ENCODE measurements at regions not wholly inside any gene's neighbourhood (a gene's known extent, or its start where the extent isn't known, plus 50 kb on each side); places are given as distances from the start of the nearest gene placed in this dataset.

DNA sequence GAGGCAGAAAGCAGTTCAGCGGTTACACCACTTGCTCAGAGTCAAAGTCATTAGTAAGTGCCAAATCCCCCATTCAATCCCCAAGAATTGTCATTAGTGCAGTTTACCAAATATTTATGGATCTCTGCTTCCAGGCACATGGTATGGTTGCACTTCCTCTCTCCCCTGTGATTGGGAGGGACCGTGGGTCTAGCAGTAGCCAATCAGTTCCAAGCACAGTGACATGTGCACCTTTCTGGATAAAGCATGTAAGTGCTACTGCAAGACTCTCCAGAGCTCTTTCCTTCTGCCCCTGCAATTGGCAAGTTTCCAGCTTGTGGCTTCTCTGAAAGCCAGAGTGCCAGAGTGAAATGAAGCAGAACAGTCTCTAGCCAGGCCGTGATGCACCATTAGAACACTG, 85.3 kb upstream of the FLRT2 start:
- no peak for FAIRE-seq

DNA sequence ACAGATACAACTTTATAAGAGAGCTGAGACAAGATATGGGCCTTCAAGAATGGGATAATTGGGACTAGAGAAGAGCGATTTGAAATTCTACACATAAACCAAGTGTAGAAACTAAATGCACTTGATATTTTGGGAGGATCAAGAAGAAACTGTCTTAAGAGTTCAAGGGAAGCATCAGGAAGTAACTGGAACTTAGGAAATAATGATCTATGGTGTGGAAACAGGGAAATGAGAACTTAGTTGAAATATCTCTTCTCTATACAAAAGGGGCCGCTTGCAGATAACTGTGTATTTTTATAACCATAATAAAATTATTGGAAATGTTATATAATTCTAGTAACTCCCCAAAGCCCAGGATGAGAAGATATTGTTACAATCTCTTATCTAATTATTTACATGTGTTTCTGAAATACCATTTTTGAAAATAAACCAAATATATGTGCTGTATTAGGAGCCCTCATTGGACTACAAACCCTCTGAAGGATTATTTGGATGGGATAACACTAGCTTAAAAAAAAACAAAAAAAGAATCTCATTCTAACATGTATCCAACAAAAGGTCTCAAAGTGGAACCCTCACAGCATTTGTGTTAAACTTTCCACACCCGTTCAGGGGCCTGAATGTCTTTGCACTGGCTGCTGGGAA, 84.7 kb upstream of the FLRT2 start:
- no peak for FAIRE-seq

DNA sequence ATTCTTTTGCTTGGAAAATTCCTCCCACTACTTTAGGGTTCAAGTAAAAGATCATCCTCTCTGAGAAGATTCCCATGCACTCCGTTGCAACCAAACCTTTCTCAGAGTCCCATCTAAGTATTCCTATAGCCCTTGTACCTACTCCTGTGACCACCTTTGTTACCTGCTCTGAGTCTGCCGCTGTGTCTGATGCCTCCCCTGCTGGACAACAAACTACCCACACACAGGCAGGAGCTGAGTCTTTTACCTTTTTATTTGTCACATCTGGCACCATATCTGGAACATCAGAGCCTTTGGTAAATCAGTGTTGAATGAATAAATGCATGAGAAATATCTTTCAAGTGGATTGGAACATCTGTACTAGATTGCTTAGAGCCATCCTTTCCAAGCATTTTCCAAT, 82.1 kb upstream of the FLRT2 start:
- no peak for FAIRE-seq

DNA sequence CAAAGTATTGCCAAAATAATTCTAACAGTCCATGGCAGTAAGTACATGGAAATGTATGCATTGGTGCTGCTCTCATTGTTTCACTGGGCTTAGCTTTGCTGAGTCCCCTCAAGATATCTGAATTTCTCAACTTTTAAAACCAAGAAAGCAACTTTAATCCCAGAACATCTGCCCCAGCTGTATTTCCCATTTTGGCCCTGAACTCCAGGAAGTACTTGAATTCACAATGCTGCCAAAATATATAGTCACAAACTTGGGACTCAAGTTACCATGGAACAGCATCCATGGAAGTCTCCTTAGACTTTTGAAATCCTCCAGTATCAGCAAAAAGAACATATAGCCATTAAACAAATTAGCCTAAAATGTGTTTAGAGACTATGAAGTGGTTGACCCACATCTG, 78.5 kb upstream of the FLRT2 start:
- no peak for FAIRE-seq

DNA sequence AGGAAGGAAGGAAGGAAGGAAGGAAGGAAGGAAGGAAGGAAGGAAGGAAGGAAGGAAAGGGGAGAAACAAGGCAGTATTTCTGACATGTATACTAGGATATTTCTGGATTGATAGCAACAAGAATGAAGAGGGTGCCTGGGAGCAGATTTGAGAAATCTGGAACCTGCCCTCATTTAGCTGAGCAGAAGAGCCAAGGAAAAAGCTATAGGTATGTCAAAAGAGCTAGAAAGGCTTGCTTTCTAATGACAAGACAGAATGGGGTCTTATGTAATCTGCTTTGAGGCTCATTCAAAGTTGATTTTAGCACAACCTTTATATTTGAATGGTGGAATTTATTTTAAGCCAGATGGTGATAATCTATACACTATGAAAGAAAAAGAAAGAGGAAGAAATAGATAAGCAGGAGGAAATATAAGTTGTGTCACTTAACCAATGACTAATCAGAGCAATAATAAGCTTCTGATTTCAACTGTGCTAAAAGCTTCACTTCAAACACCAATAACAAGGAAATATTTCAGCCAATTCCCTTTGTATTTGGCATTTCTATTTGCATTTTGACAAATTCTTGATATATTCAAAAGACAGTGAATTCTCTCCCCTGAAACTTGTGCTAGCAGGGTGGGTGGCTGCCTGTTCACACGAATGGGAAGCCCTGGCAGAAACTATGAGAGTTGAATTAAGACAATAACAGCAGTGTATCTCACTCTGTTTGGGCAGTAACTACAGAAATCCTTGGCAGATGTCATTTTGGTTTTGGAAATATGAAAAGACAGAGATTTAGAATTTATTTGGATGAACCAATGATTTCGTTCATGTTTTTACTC, 76.3 kb upstream of the FLRT2 start:
- no peak for FAIRE-seq

DNA sequence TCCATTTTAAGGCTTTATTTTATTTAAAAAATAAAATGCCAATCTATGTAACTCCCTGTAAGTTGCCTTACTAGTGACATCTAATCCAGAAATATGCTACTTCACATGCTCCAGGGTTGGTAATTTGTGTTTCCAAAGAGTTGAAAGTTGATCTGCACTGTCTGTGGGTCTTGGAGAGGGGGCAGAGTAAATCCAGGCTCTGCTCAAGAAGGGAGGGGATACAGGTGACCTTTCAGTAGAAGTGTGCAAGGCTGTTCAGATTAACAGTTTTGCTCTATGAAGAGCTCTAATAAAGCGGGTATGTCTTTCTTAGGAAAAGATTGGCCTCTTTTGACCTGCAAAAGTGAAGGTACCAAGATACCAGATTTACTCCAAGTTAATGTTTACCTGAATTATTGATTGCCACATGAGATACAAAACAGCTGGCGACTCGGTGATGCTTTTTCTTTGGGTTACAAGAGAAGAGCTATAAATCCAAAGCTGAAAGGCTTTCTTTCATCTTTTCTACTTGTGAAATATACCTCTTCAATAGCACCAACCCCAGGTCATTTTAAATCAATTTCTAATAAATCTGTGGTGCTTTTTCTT, 75.6 kb upstream of the FLRT2 start:
- no peak for FAIRE-seq

DNA sequence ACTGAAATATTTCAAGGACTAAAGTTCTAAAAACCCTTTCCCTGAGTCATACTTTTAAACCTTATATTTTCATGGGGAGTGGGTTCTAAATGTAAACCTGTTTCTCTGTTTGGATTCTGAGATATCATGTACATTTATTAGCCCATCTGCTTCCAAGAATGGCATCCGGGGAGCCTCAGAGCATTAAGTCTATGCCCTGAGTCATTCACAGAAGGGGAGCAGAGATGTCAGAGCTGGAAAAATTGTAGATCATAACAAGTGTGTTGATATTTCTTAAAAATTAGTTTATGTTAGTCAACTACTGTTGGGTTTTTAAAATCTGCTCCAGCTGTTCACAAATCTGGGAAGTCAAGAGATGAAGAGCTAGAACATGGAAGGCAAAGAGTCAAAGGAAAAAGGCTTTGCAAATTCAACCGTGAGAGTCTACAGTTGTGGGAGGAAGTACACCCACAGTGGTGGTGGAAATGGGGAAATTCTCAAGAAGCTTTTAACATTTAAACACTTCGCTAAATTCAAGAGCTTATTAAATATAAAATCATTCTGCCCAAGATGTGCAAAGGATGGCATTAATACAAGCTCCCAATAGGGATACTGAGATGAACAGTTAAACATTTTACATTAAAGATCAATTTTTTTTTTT, 70.5 kb upstream of the FLRT2 start:
- FAIRE-seq: no peak

DNA sequence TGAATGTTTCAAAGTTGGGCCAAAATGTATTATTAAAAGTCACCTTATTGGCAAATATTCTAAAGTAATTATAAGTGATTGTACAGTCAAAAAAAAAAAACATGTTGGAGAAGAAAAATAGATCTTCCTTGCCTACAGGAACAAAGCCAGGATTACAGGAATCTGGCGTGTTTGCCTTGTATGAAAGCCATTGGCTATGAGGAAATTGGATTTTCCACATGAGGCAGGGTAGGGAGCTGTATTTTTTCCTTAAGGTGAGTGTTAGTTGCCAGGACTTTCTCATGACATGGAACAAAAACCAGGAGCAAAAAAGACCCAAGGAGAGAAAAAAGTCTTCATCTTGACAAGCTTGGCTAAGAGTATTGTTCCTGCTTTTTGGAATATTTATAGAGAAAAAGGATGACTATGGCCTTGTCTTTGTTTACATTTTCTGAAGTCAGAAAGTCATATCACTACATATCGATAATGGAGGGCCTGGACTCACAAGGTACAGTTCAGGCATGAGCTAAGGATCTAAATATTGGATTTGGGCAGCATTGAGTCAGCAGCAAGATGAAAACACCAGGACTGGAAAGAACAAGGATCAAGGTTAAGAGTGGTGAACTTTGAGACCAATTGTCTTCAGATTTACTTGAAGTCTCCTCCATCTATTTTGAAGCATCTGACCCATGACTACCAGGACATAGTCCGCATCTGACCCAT, 68.4 kb upstream of the FLRT2 start:
- peak; percentile 36 for FAIRE-seq

DNA sequence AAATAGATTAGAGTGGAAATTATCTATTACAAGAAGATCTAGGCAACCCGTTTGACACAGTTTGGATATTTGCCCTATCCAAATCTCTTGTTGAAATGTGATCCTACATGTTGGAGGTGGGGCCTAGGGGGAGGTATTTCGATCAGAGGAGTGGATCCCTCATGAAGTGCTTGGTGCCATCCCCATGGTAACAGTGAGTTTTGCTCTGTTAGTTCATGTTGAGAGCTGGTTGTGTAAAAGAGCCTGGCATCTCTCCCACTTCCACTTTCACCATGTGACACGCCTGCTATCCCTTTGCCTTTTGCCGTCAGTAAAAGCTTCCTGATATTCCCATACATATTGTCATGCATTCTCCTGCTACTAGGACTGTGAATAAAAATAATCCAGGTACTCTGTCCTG, 66.4 kb upstream of the FLRT2 start:
- FAIRE-seq: no peak

DNA sequence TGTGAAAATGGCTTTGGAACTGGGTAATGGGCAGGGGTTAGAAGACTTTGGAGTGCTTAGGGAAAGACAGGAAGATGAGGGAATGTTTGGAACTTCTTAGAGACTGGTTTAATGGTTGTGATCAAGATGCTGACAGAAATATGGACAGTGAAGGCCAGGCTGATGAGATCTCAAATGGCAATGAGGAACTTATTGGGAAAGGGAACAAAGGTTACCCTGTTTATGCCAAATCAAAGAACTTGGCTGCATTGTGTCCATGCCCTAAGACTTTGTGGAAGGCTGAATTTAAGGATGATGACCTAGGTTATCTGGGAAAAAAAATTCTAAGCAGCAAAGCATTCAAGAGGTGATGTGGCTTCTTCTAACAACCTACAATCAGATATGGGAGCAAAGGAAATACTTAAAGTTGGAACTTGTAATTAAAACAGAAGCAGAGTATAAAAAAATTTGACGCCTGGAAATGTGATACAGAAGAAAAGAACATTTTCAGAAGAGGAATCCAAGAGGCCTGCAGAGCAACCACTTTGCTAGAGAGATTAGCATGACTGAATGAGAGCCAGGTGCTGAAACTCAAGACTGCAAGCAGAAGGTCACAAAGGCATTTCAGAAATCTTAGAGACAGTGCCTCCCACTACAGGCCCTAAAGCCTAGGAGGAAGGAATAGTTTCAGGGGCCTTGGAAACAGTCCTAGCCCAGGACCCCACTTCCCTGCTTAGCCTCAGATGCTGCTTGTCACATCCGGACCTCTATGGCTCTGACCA, 65.6 kb upstream of the FLRT2 start:
- FAIRE-seq: no peak

DNA sequence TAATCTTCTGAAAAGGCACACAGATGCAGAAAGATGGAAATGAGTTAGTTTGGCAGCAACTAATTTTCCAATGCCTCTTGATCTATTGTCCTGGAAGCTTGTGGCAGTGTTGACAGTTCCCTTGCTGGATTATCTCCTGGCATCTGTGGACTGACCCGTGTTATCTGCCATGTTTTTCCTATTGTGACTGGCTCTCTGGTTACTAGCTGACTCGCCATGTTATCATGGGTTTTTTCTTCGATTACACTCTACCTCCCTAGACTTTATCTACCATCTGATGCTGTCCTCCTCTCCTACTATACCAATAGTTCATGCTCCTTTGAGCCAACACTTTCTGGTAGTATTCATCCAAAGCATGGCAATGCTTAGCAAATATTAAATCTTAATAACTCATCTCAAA, 63.3 kb upstream of the FLRT2 start:
- FAIRE-seq: no peak

DNA sequence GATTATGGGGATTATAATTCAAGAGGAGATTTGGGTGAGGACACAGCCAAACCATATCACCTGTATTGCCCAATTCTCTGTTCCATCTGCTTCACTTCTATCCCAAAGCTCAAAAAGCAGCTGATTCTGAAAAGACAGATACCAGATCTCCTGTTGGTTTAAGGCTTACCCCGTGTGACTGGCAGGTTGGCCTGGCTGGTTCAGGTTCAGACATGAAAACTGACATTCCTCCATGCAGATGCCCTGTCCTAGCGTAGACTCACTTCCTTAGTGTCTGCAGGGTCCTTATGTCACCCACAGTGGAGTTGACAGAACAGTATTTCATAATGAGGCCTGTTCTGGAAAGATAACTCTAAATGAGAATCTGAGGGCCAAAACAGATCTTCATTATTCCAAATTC, 61.1 kb upstream of the FLRT2 start:
- no peak for FAIRE-seq

DNA sequence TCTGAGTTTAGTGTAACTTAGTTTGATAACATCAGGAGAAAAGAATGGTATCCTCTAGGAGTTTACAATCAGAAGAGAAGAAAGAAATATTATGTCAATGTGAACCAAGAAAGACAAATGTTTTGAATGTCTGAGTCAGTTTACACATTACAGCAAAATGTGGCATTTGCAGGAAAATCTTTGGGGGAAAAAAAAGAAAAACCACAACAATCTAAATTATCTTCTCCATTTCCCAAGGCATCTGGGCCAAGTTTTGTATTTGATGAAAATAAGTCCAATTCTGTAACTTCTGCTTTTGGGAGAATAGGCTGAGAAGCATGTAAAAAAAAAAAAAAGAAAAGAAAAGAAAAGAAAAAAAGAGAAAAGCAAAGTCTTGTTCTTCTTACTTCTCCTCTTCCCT, 58.8 kb upstream of the FLRT2 start:
- FAIRE-seq: no peak

DNA sequence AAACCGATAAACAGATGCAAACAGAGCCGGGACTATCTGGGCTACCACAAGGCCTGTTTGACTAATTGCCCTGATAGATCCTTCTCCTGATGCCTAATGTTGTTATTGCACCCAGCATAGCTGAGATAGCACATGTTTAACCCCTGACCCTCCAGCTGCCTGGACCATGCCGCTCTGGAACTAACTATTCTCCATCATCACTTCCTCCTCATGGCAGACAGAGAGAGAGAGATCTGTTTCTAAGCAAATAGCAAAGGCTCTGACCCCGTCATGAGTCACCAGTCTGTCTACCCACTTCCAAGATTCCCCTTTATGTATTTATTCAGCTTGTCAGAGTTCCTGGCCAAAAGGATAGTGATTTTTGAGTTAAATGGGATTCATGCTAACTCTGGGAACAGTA, 58.2 kb upstream of the FLRT2 start:
- peak; percentile 93 for FAIRE-seq

DNA sequence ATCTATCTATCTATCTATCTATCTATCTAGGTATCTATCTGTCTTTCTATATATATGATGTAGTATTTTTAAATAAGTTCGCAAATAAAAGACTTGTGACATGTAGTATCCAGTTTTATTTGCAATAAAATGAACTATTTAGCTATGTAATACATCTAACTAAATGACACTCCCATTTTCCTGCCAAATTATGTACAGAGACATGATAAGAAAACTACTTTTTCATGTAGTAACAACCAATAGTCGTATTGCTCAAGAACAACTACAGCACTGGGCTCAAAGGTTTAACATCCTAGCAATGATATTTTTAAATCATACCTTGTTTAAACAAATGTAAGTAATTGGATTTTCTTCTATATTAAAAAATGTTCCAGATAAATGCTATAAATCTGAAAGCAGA, 55.5 kb upstream of the FLRT2 start:
- FAIRE-seq: peak; percentile 56

DNA sequence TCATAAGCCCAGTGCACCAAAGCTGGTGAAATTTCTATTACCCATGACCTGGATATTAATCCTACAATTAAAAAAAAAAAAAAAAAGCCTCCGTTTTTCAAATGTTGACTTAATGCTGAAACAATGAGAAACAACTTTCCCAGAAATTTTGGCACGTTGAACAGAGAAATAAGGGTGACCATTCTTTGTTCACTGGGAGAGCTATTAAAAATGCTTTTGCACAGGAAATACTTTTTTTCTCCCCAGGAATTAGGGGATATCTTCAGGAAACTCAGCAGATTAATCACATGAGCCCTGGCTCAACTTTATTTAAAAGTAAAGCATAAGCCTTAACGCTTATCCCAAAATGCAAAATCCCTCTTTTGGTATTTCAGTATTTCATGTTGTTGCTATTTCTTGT, 54.8 kb upstream of the FLRT2 start:
- FAIRE-seq: no peak

DNA sequence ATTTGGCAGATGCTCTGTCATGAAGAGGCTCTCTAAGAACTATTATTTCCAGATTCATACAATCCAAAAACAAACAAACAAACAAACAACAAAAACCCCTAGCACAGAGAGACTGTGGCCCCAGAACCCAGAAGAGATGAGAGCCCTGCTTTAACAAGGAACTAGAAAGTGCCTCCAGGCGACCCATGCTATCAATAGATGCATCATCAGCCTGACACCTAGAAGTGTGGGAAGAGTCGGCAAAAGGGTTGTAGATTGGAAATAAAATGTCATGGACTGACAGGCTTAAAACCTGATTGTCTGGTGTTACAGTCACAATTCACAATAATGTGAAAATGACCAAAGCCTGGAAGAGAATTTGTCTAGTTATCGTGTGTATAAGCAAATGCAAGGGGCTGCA, 50.6 kb upstream of the FLRT2 start:
- FAIRE-seq: no peak

DNA sequence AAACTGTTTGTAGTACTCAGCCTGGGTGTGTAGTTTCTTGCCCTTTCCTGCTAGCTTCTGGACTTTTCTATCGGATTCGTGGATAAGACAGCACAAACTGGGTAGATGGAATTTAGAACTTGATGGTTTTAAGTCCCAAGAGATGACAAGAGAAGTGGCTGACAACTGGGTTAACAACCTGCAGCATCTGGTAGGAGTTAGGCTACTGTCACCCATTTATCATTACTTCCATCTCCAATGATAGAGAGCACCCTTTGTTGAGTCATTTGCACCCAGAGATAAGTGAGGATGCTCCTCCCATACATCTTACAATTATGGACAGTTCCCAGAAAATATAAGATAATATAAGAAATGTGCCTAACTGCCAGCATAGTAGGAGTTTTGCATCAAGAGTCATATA, 50.2 kb upstream of the FLRT2 start:
- no peak for FAIRE-seq
